ENCODE measurements at regions not wholly inside any gene's neighbourhood (a gene's known extent, or its start where the extent isn't known, plus 50 kb on each side); places are given as distances from the start of the nearest gene placed in this dataset.
"Not testable (repeated sequence)": the region's sequence is repeated elsewhere in the genome, so short reads cannot be mapped to it uniquely, and the experiment has no call there.

- not testable (repeated sequence) for TF ChIP-seq POLR2AphosphoS5 (IDR thresholded peaks at IDR 0.05; ENCODE audit: borderline replicate concordance, low read depth, low read length); EZH2 (IDR thresholded peaks at IDR 0.05)
Observed at GRCh38 chr11:110843053-110843452, 130.8 kb upstream of the ARHGAP20 start.

Data from SK-N-MC (cell line).